PC-3 (cell line): ENCODE measurements at regions not wholly inside any gene's neighbourhood (a gene's known extent, or its start where the extent isn't known, plus 50 kb on each side); places are given as distances from the start of the nearest gene placed in this dataset.

Source experiments
- ATAC-seq: fragments of 200-7000 bp; cut with Tn5 transposase; 2 replicates; pipeline ENCODE4 v1.9.1; 2020; ENCODE audit warnings: mild to moderate bottlenecking, moderate library complexity
- BruUV-seq: library from RNA; stranded (reverse); fragments of 400-500 nt; replicated peaks from 2 replicates; lab custom pipeline; 2021; lab: Mats Ljungman, UMichigan
- CTCF ChIA-PET: fragments of 300-600 bp; sonication (Branson Sonifier 250); formaldehyde crosslinking; loops from one replicate; lab custom pipeline; 2022; ENCODE audit warnings: antibody characterized with exemption; lab: Charles Lee
- POLR2A ChIA-PET: fragments of 300-600 bp; sonication (Branson Sonifier 250); formaldehyde crosslinking; loops from one replicate; lab custom pipeline; 2022; ENCODE audit warnings: antibody characterized with exemption; ENCODE audit not compliant: unreplicated experiment; lab: Charles Lee
- DNase-seq: peaks from one replicate; pipeline ENCODE4 v3.0.0-alpha.2; 2015
- H2AFZ ChIP-seq: fragments of 300-600 bp; sonication (generic); 2 replicates; pipeline ENCODE4 v1.6.0; 2016; ENCODE audit warnings: antibody characterized with exemption, low read length
- H3F3A ChIP-seq: fragments of 300-600 bp; sonication (generic); one replicate; pipeline ENCODE4 v1.6.0; 2017; ENCODE audit warnings: antibody characterized with exemption, low read length, control low read depth, mild to moderate bottlenecking; ENCODE audit not compliant: unreplicated experiment
- H3K27ac ChIP-seq: fragments of 300-600 bp; sonication (generic); 2 replicates; pipeline ENCODE4 v1.5.1; 2016; ENCODE audit warnings: mild to moderate bottlenecking, low read length
- H3K27me3 ChIP-seq: fragments of 300-600 bp; sonication (generic); 2 replicates; pipeline ENCODE4 v1.6.1; 2016; ENCODE audit warnings: low read length, mixed read lengths
- H3K36me3 ChIP-seq: fragments of 300-600 bp; sonication (generic); 2 replicates; pipeline ENCODE4 v1.6.1; 2016; ENCODE audit warnings: low read depth, mixed run types, low read length, mixed read lengths
- H3K4me1 ChIP-seq: fragments of 300-600 bp; sonication (generic); 2 replicates; pipeline ENCODE4 v1.5.1; 2016; ENCODE audit warnings: low read length; ENCODE audit not compliant: insufficient read depth
- H3K4me2 ChIP-seq: fragments of 300-600 bp; sonication (generic); 2 replicates; pipeline ENCODE4 v1.6.0; 2016; ENCODE audit warnings: low read length
- H3K4me3 ChIP-seq: fragments of 300-600 bp; sonication (generic); 2 replicates; pipeline ENCODE4 v1.5.1; 2016; ENCODE audit warnings: mild to moderate bottlenecking, low read length, mixed read lengths
- H3K79me2 ChIP-seq: fragments of 300-600 bp; sonication (generic); 2 replicates; pipeline ENCODE4 v1.6.1; 2017; ENCODE audit warnings: low read length, mixed read lengths
- H3K9ac ChIP-seq: fragments of 300-600 bp; sonication (generic); 2 replicates; pipeline ENCODE4 v1.6.0; 2016; ENCODE audit warnings: mild to moderate bottlenecking, low read length
- H3K9me2 ChIP-seq: fragments of 300-600 bp; sonication (generic); replicated peaks from 2 replicates; pipeline ENCODE4 v1.6.1; 2016; ENCODE audit warnings: mixed run types, low read length, mixed read lengths
- H3K9me3 ChIP-seq: fragments of 300-600 bp; sonication (generic); 2 replicates; pipeline ENCODE4 v1.6.1; 2016; ENCODE audit warnings: low read length, mixed read lengths
- H4K20me1 ChIP-seq: fragments of 300-600 bp; sonication (generic); 2 replicates; pipeline ENCODE4 v1.6.1; 2016; ENCODE audit warnings: low read length, mixed read lengths
- EZH2 ChIP-seq: fragments of 300-600 bp; sonication (generic); IDR thresholded peaks from one replicate; pipeline ENCODE4 v1.6.1; 2017; ENCODE audit warnings: antibody characterized with exemption, mild to moderate bottlenecking, low read length; ENCODE audit not compliant: unreplicated experiment
- EZH2phosphoT487 ChIP-seq: fragments of 300-600 bp; sonication (generic); IDR thresholded peaks from 2 replicates; pipeline ENCODE4 v1.6.1; 2018; ENCODE audit warnings: mild to moderate bottlenecking, antibody characterized with exemption, low read length, borderline replicate concordance
- intact Hi-C: fragments of 100-400 bp; cut with micrococcal nuclease; formaldehyde crosslinking; loops from 2 replicates; pipeline ENCODE4 v1.9.0; 2023
- TF ChIP-seq, protein P1 (sequence below): fragments of 300-600 bp; sonication (generic); conservative IDR thresholded peaks from 2 replicates; pipeline ENCODE4 v1.5.1; 2017; ENCODE audit warnings: antibody characterized with exemption, low read depth, mild to moderate bottlenecking, low read length

DNA sequence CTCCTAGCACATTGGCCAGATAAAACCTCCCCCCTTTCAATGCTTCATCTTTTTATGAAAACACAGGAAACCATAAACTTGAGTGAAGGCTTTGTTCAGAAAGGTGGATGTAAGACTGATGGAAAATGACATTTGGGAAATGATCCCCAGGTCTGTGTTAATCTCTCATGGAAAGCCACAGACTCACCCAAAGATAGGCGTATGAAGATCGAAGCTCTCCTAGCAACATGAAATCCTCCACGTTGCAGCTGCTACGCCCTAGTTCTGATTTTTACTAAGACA is 63.4 kb upstream of the PTGR2 start:
- H3K36me3 ChIP-seq, result no peaks in the 10 kb centered on the region
- peaks cover 56% of the 10 kb centered on the region for H3K4me1 ChIP-seq
- peak overlapping the region; percentile 73 for H3K4me3 ChIP-seq
- ATAC-seq, result no peak
- no peaks in the 10 kb centered on the region for H3K9me2 ChIP-seq
- CTCF ChIA-PET, result interaction anchor here (0.6 to 1.0 kb wide), 3 partner anchors 18 to 58 kb away, joined by 3 to 7 read pairs (median 3); no protein-coding TSS in a partner anchor
- no peak for TF ChIP-seq EZH2
- no peak for TF ChIP-seq EZH2phosphoT487
- TF ChIP-seq, protein P1, sequence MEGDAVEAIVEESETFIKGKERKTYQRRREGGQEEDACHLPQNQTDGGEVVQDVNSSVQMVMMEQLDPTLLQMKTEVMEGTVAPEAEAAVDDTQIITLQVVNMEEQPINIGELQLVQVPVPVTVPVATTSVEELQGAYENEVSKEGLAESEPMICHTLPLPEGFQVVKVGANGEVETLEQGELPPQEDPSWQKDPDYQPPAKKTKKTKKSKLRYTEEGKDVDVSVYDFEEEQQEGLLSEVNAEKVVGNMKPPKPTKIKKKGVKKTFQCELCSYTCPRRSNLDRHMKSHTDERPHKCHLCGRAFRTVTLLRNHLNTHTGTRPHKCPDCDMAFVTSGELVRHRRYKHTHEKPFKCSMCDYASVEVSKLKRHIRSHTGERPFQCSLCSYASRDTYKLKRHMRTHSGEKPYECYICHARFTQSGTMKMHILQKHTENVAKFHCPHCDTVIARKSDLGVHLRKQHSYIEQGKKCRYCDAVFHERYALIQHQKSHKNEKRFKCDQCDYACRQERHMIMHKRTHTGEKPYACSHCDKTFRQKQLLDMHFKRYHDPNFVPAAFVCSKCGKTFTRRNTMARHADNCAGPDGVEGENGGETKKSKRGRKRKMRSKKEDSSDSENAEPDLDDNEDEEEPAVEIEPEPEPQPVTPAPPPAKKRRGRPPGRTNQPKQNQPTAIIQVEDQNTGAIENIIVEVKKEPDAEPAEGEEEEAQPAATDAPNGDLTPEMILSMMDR, result no peak
- H3K4me2 ChIP-seq, result peak overlapping the region; percentile 99
- POLR2A ChIA-PET, result interaction anchor here (0.6 to 0.9 kb wide), 2 partner anchors 34 to 51 kb away, joined by 3 to 4 read pairs; no protein-coding TSS in a partner anchor
- H3K27ac ChIP-seq, result peak overlapping the region; percentile 97
- H3F3A ChIP-seq, result peaks cover 3% of the 10 kb centered on the region
- peak; percentile 19 for DNase-seq
- H2AFZ ChIP-seq, result peak overlapping the region; percentile 84
- no peaks in the 10 kb centered on the region; the same call in 1 of the 2 replicates for H4K20me1 ChIP-seq
- BruUV-seq, result no TSS peak
- no peaks in the 10 kb centered on the region for H3K27me3 ChIP-seq
- H3K9me3 ChIP-seq, result no peaks in the 10 kb centered on the region
- intact Hi-C loops, result loop anchor here (5.0 kb wide), 1 partner anchor 36 kb away; no protein-coding TSS in a partner anchor
- peaks cover 48% of the 10 kb centered on the region for H3K79me2 ChIP-seq
- peak overlapping the region; percentile 89 for H3K9ac ChIP-seq

DNA sequence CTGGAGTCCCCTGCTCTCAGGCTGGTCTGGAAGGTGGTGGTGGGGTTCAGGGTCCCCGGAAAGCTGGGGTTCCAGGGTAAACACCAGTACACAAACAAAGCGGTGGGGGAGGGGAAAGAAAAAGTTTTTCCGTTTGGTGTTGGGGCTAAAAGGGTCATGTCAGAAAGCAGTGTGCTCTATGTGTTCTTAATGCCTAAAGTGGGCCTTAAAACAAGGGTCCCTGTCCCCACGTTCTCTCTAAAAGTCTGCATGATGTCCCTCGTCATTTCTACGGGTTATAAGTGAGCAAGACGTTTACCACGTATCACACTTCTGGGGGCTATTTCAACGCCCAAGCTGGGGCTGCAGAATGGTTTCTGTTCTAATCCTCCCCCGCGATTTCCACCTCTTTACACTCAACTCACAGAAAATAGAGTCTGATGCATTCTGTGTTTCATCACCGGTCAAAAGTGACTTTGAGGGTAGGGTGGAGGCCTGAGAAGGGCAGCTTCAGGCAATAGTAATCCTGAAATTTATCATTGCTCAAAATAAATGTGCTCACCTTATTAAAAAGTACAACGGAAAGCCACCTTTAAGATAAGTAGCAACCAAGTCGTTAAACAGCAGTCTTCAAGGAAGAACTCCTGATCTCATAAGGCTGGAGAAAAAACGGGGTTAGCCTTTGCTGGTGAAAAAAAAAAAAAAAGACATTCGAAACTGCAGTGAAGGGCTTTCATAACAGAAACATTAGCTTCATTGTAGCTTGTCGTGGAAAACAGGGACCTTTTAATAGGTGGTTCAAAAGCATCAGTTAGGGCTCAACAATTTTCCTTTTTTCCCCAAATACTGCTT is 63.9 kb upstream of the PTGR2 start:
- intact Hi-C loops, result loop anchor here (5.0 kb wide), 1 partner anchor 35 kb away; no protein-coding TSS in a partner anchor
- no peak for TF ChIP-seq EZH2phosphoT487
- no peak for TF ChIP-seq EZH2
- TF ChIP-seq, protein P1, result no peak

More for the DNA sequence above, 63.9 kb upstream of the PTGR2 start:
- POLR2A ChIA-PET, result interaction anchor here (0.9 kb wide), 1 partner anchor 35 kb away, joined by 3 read pairs; no protein-coding TSS in a partner anchor
- Histone ChIP-seq H3K4me2 (peak overlapping the region; percentile 99), H2AFZ (peak overlapping the region; percentile 84), H3K9me3 (no peaks in the 10 kb centered on the region), H4K20me1 (no peaks in the 10 kb centered on the region; the same call in 1 of the 2 replicates), H3K36me3 (no peaks in the 10 kb centered on the region), H3K9me2 (no peaks in the 10 kb centered on the region), H3K4me3 (peak overlapping the region; percentile 73), H3K4me1 (peaks cover 56% of the 10 kb centered on the region), H3K27ac (peak overlapping the region; percentile 97), H3K9ac (peak overlapping the region; percentile 89), H3K79me2 (peaks cover 53% of the 10 kb centered on the region), H3F3A (peaks cover 3% of the 10 kb centered on the region), H3K27me3 (no peaks in the 10 kb centered on the region)
- DNase-seq, result peak; percentile 32
- no peak for ATAC-seq
- CTCF ChIA-PET, result interaction anchor here (0.7 to 1.0 kb wide), 2 partner anchors 19 to 35 kb away, joined by 3 to 7 read pairs; no protein-coding TSS in a partner anchor
- TSS peak; percentile 30 for BruUV-seq
